SU-DHL-6 (cell line): ENCODE measurements at regions not wholly inside any gene's neighbourhood (a gene's known extent, or its start where the extent isn't known, plus 50 kb on each side); places are given as distances from the start of the nearest gene placed in this dataset.
"Not testable (repeated sequence)": the region's sequence is repeated elsewhere in the genome, so short reads cannot be mapped to it uniquely, and the experiment has no call there.

ENCODE experiments used
- EZH2phosphoT487 ChIP-seq: fragments of 200-600 bp; sonication (generic), shearing (Covaris generic); conservative IDR thresholded peaks from 2 replicates; pipeline ENCODE4 v1.6.1; 2018; ENCODE audit warnings: mild to moderate bottlenecking, antibody characterized with exemption, low read length, moderate library complexity, mixed read lengths
- TF ChIP-seq, protein P1 (sequence below): fragments of 200-600 bp; sonication (generic); IDR thresholded peaks from one replicate; pipeline ENCODE4 v1.5.1; 2017; ENCODE audit warnings: antibody characterized with exemption, mild to moderate bottlenecking, low read length, moderate library complexity; ENCODE audit not compliant: insufficient read depth, poor library complexity, severe bottlenecking

DNA sequence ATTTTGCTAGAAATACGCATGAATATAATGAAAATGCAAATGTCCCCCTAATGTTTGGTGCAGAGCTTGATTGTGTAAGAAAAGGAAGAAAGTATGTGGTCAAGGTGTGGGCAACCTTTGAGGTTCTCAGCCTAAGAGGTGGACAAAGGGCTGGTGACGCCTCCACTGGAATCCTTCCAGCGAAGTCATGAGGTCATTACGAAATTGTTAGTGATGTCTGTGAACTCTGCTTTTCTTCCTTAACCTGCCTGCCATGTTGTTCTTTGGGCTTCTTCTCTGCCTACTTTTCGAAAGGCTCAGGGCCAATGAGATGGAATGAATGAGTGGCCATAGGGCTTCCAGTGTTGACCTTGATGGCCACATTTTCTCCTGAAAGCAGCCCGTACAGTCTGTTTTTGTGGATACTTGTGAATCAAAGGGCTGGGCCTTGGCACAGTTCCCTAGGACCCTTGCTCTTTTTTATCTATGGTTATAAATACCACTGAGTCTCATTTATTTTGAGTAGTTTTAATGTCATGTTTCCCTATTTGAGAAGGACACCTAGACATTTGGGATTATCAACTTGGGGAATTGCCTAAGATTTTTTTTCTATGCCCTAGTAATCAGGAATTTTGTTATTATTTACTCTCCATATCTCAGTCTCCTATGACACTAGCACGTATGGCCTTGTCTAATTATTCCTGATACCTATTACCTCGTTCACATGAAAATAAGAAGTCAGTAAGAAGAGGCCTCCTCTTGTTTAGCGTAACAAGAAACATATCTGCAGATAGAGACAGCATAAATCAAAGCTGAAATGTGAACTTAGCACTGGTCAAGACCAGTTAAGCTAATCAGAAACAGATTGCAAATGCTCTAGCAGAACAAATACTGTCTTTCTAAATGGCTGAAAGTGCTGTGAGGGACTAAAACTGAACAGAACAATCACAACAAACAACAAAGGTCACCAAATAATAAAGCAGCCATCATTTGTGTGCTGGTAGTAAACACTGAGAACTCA lies 334.6 kb downstream of the BCL2L11 start:
- TF ChIP-seq, protein P1, sequence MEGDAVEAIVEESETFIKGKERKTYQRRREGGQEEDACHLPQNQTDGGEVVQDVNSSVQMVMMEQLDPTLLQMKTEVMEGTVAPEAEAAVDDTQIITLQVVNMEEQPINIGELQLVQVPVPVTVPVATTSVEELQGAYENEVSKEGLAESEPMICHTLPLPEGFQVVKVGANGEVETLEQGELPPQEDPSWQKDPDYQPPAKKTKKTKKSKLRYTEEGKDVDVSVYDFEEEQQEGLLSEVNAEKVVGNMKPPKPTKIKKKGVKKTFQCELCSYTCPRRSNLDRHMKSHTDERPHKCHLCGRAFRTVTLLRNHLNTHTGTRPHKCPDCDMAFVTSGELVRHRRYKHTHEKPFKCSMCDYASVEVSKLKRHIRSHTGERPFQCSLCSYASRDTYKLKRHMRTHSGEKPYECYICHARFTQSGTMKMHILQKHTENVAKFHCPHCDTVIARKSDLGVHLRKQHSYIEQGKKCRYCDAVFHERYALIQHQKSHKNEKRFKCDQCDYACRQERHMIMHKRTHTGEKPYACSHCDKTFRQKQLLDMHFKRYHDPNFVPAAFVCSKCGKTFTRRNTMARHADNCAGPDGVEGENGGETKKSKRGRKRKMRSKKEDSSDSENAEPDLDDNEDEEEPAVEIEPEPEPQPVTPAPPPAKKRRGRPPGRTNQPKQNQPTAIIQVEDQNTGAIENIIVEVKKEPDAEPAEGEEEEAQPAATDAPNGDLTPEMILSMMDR: not testable (repeated sequence)
- not testable (repeated sequence) for TF ChIP-seq EZH2phosphoT487
